B cell (primary cell): ENCODE measurements at regions not wholly inside any gene's neighbourhood (a gene's known extent, or its start where the extent isn't known, plus 50 kb on each side); places are given as distances from the start of the nearest gene placed in this dataset.
"Not testable (repeated sequence)": the region's sequence is repeated elsewhere in the genome, so short reads cannot be mapped to it uniquely, and the experiment has no call there.

Experiments
- ATAC-seq: fragments of 200-7000 bp; cut with Tn5 transposase; one replicate; pipeline ENCODE4 v1.10.0; 2021; ENCODE audit warnings: low read depth, mild to moderate bottlenecking, moderate number of reproducible peaks, moderate library complexity
- CTCF ChIA-PET: fragments of 350-600 bp; sonication (Branson Sonifier 250); formaldehyde crosslinking; loops from one replicate; lab custom pipeline; 2021; ENCODE audit warnings: antibody characterized with exemption, inconsistent platforms; lab: Charles Lee
- POLR2A ChIA-PET: fragments of 350-600 bp; sonication (Branson Sonifier 250); formaldehyde crosslinking; loops from one replicate; lab custom pipeline; 2021; ENCODE audit warnings: antibody characterized with exemption; lab: Charles Lee
- DNase-seq: peaks from one replicate; pipeline ENCODE4 v3.0.0; 2013
- H2AFZ ChIP-seq: 2 replicates; pipeline ENCODE4 v1.6.1; 2012; ENCODE audit warnings: mild to moderate bottlenecking, low read depth, low read length; ENCODE audit not compliant: insufficient read depth, poor library complexity, severe bottlenecking
- H3K27ac ChIP-seq, 2 donors: 1 replicate in 1 of 2; 2 replicates in 1 of 2; pipeline ENCODE4 v1.5.1; 2012 to 2013; ENCODE audit warnings: low read length in 2 of 2, mild to moderate bottlenecking in 2 of 2, moderate library complexity in 1 of 2
- H3K27me3 ChIP-seq, 4 experiments: fragments of 200-600 bp in 1 of 4; sonication (generic) in 1 of 4; replicated peaks in 1 of 4; 1 replicate in 2 of 4; 2 replicates in 2 of 4; pipeline versions ENCODE4 v1.6.1 to v1.7.0; 2013 to 2016; ENCODE audit warnings: low read length in 3 of 4, mild to moderate bottlenecking in 2 of 4, mixed read lengths in 1 of 4, moderate library complexity in 1 of 4; ENCODE audit not compliant: insufficient read depth in 4 of 4, control insufficient read depth in 3 of 4; ENCODE audit errors: control extremely low read depth in 1 of 4
- H3K36me3 ChIP-seq, 2 experiments: replicated peaks in 1 of 2; 1 replicate in 1 of 2; 2 replicates in 1 of 2; pipeline versions ENCODE4 v1.6.1 to v1.7.1; 2013; ENCODE audit warnings: low read length in 1 of 2; ENCODE audit not compliant: insufficient read depth in 2 of 2, control insufficient read depth in 1 of 2; ENCODE audit errors: control extremely low read depth in 1 of 2, extremely low read depth in 1 of 2
- H3K4me1 ChIP-seq, 2 donors: fragments of 200-600 bp in 1 of 2; sonication (generic) in 1 of 2; 1 replicate in 1 of 2; 2 replicates in 1 of 2; pipeline versions ENCODE4 v1.5.1 to v1.6.1; 2013 to 2017; ENCODE audit warnings: low read length in 2 of 2; ENCODE audit not compliant: control insufficient read depth in 2 of 2, insufficient read depth in 2 of 2
- H3K4me2 ChIP-seq: replicated peaks from 2 replicates; pipeline ENCODE3; 2012; ENCODE audit warnings: mild to moderate bottlenecking, low read depth, low read length; ENCODE audit not compliant: poor library complexity, severe bottlenecking
- H3K4me3 ChIP-seq, 5 experiments: fragments of 200-600 bp in 1 of 5; sonication (generic) in 1 of 5; 1 replicate in 3 of 5; 2 replicates in 2 of 5; pipeline versions ENCODE4 v1.5.1 to v1.7.0; 2011 to 2016; ENCODE audit warnings: low read length in 4 of 5, mild to moderate bottlenecking in 4 of 5, low read depth in 2 of 5, control low read depth in 1 of 5, moderate library complexity in 1 of 5; ENCODE audit not compliant: insufficient read depth in 1 of 5; ENCODE audit errors: control extremely low read depth in 1 of 5, extremely low read depth in 1 of 5
- H3K79me2 ChIP-seq: fragments of 200-600 bp; sonication (generic); one replicate; pipeline ENCODE4 v1.6.0; 2016; ENCODE audit warnings: low read length; ENCODE audit not compliant: control insufficient read depth, insufficient read depth
- H3K9ac ChIP-seq: fragments of 200-600 bp; sonication (generic); 2 replicates; pipeline ENCODE4 v1.6.1; 2017; ENCODE audit warnings: mild to moderate bottlenecking, low read length, moderate library complexity
- H3K9me3 ChIP-seq, 3 donors: one replicate each; pipeline versions ENCODE4 v1.6.1 to v1.7.1; 2013; ENCODE audit warnings: low read length in 2 of 3; ENCODE audit not compliant: control insufficient read depth in 2 of 3, insufficient read depth in 1 of 3; ENCODE audit errors: control extremely low read depth in 1 of 3
- H4K20me1 ChIP-seq: 2 replicates; pipeline ENCODE4 v1.6.0; 2012; ENCODE audit warnings: mild to moderate bottlenecking, low read length; ENCODE audit not compliant: insufficient read depth, control insufficient read depth, poor library complexity, severe bottlenecking
- H3K27ac Mint-ChIP-seq: one replicate; pipeline ENCODE4 v1.8.0; 2021; ENCODE audit warnings: mixed read lengths
- H3K27me3 Mint-ChIP-seq: one replicate; pipeline ENCODE4 v1.8.0; 2021; ENCODE audit warnings: mixed read lengths
- H3K4me1 Mint-ChIP-seq: one replicate; pipeline ENCODE4 v1.8.0; 2021; ENCODE audit warnings: mixed read lengths
- H3K4me3 Mint-ChIP-seq: one replicate; pipeline ENCODE4 v1.8.0; 2021; ENCODE audit warnings: mixed read lengths
- H3K9me3 Mint-ChIP-seq: one replicate; pipeline ENCODE4 v1.8.0; 2022; ENCODE audit warnings: mixed read lengths; ENCODE audit not compliant: insufficient read depth
- CTCF ChIP-seq: fragments of 200-600 bp; IDR thresholded peaks from one replicate; pipeline ENCODE4 v1.8.0; 2022; ENCODE audit warnings: antibody characterized with exemption, mild to moderate bottlenecking
- EZH2 ChIP-seq: IDR thresholded peaks from 2 replicates; pipeline ENCODE4 v1.6.1; 2012; ENCODE audit warnings: borderline replicate concordance, low read depth, mild to moderate bottlenecking, moderate library complexity, low read length; ENCODE audit not compliant: insufficient read depth, poor library complexity, severe bottlenecking
- WGBS: methylation state at CpG from one replicate; pipeline ENCODE4 v1.1.5; 2013; ENCODE audit warnings: missing lambda C conversion rate; ENCODE audit not compliant: insufficient coverage; 5-methylcytosine and 5-hydroxymethylcytosine counted together
- intact Hi-C: fragments of 100-400 bp; cut with micrococcal nuclease; formaldehyde crosslinking; loops from one replicate; pipeline ENCODE4 v1.10.0; 2022

DNA sequence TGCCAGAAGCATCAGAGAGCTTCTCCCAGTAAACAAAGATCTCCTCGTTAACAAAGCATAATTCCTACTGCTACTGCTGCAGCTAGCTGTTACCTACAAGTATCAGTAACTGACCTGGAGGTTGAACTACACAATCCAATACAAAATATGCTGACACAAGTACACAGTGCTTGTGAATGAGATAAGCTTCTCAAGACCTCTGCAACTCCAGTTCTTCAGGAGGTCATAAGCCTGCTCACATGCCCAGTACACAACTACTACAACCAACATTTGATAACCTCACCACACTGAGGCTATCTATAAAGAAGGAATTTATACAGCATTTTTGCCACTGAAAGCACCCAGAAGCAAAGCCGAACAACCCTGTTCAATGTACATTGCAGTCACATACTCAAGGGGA is 66.7 kb upstream of the SMARCAD1 start:
- Mint-ChIP-seq H3K27me3 (no peaks in the 10 kb centered on the region), H3K27ac (no peak overlapping the region), H3K9me3 (peaks cover 4% of the 10 kb centered on the region), H3K4me1 (no peaks in the 10 kb centered on the region), H3K4me3 (no peak overlapping the region)
- Histone ChIP-seq H3K27ac (no peak overlapping the region), H2AFZ (no peak overlapping the region), H3K9ac (no peak overlapping the region), H4K20me1 (no peaks in the 10 kb centered on the region), H3K4me1 (no peaks in the 10 kb centered on the region), H3K4me3 (no peak overlapping the region), H3K4me2 (no peak overlapping the region), H3K9me3 (no peaks in the 10 kb centered on the region), H3K36me3 (no peaks in the 10 kb centered on the region), H3K79me2 (no peaks in the 10 kb centered on the region), H3K27me3 (no peaks in the 10 kb centered on the region)
- ATAC-seq (no peak), DNase-seq (no peak)
- intact Hi-C loops = no loop called here
- TF ChIP-seq CTCF = no peak
- no peak for TF ChIP-seq EZH2
- ChIA-PET CTCF (no interaction called here), POLR2A (no interaction called here)
- 78% methylated on average over 1 of the region's 2 CpGs for WGBS

- H4K20me1 ChIP-seq, ATAC-seq, H3K27ac ChIP-seq, H3K9me3 ChIP-seq, POLR2A ChIA-PET, H3K4me3 ChIP-seq, H3K4me1 ChIP-seq, H3K4me2 ChIP-seq, H3K27me3 ChIP-seq, H3K9me3 Mint-ChIP-seq, H3K4me3 Mint-ChIP-seq, H3K4me1 Mint-ChIP-seq, intact Hi-C loops, H3K9ac ChIP-seq, H3K27ac Mint-ChIP-seq, H3K79me2 ChIP-seq, H2AFZ ChIP-seq, CTCF ChIA-PET, H3K36me3 ChIP-seq, DNase-seq, H3K27me3 Mint-ChIP-seq: not testable (repeated sequence)
- WGBS = 83% methylated on average over 9 of the region's 9 CpGs
Measured at GRCh38 chr4:94148052-94148451, 59.6 kb upstream of the SMARCAD1 start.
